ENCODE measurements at regions not wholly inside any gene's neighbourhood (a gene's known extent, or its start where the extent isn't known, plus 50 kb on each side); places are given as distances from the start of the nearest gene placed in this dataset.

GRCh38 chr14:25150401-25150800 lies 100.5 kb upstream of the STXBP6 start:
- DNase-seq (ENCODE audit: low read depth in 2 of 2) = no peak

- DNase-seq (ENCODE audit: low read depth in 2 of 2) = no peak
Observed at GRCh38 chr14:25140411-25140810, 90.5 kb upstream of the STXBP6 start.

GRCh38 chr14:25136811-25137210 lies 86.9 kb upstream of the STXBP6 start:
- DNase-seq (ENCODE audit: low read depth in 2 of 2) = no peak

GRCh38 chr14:25134184-25134583 lies 84.2 kb upstream of the STXBP6 start:
- no peak for DNase-seq (ENCODE audit: low read depth in 2 of 2)

- DNase-seq (ENCODE audit: low read depth in 2 of 2) = peak; percentile 1
Observed at GRCh38 chr14:25132732-25133422, 82.9 kb upstream of the STXBP6 start.

GRCh38 chr14:25132094-25132493 lies 82.1 kb upstream of the STXBP6 start:
- no peak for DNase-seq (ENCODE audit: low read depth in 2 of 2)

- DNase-seq (ENCODE audit: low read depth in 2 of 2) = no peak
Observed at GRCh38 chr14:25122843-25123242, 72.9 kb upstream of the STXBP6 start.

- no peak for DNase-seq (ENCODE audit: low read depth in 2 of 2)
Observed at GRCh38 chr14:25122211-25122610, 72.3 kb upstream of the STXBP6 start.

GRCh38 chr14:25121337-25122129 lies 71.6 kb upstream of the STXBP6 start:
- DNase-seq (ENCODE audit: low read depth in 2 of 2) = no peak

- DNase-seq (ENCODE audit: low read depth in 2 of 2) = no peak
Observed at GRCh38 chr14:25120261-25120660, 70.3 kb upstream of the STXBP6 start.

GRCh38 chr14:25118671-25119070 lies 68.7 kb upstream of the STXBP6 start:
- no peak for DNase-seq (ENCODE audit: low read depth in 2 of 2)

GRCh38 chr14:25117342-25117741 lies 67.4 kb upstream of the STXBP6 start:
- DNase-seq (ENCODE audit: low read depth in 2 of 2) = no peak

- DNase-seq (ENCODE audit: low read depth in 2 of 2) = no peak
Observed at GRCh38 chr14:25116607-25117006, 66.7 kb upstream of the STXBP6 start.

- DNase-seq (ENCODE audit: low read depth in 2 of 2) = no peak
Observed at GRCh38 chr14:25113394-25113793, 63.4 kb upstream of the STXBP6 start.

GRCh38 chr14:25111061-25111601 lies 61.2 kb upstream of the STXBP6 start:
- DNase-seq (ENCODE audit: low read depth in 2 of 2) = no peak

GRCh38 chr14:25110106-25110505 lies 60.2 kb upstream of the STXBP6 start:
- no peak for DNase-seq (ENCODE audit: low read depth in 2 of 2)

- DNase-seq (ENCODE audit: low read depth in 2 of 2) = no peak
Observed at GRCh38 chr14:25108959-25109358, 59.0 kb upstream of the STXBP6 start.

GRCh38 chr14:25108291-25108690 lies 58.3 kb upstream of the STXBP6 start:
- DNase-seq (ENCODE audit: low read depth in 2 of 2) = no peak

- DNase-seq (ENCODE audit: low read depth in 2 of 2) = no peak
Observed at GRCh38 chr14:25103820-25104219, 53.9 kb upstream of the STXBP6 start.

GRCh38 chr14:25103271-25103670 lies 53.3 kb upstream of the STXBP6 start:
- no peak for DNase-seq (ENCODE audit: low read depth in 2 of 2)

GRCh38 chr14:25102788-25103187 lies 52.8 kb upstream of the STXBP6 start:
- DNase-seq (ENCODE audit: low read depth in 2 of 2) = no peak

- no peak for DNase-seq (ENCODE audit: low read depth in 2 of 2)
Observed at GRCh38 chr14:25101276-25101675, 51.3 kb upstream of the STXBP6 start.
